Tibial artery (tissue), 4 donors: ENCODE measurements at regions not wholly inside any gene's neighbourhood (a gene's known extent, or its start where the extent isn't known, plus 50 kb on each side); places are given as distances from the start of the nearest gene placed in this dataset.
"Not testable (repeated sequence)": the region's sequence is repeated elsewhere in the genome, so short reads cannot be mapped to it uniquely, and the experiment has no call there.

Source experiments
- DNase-seq, 2 donors: peaks; one replicate each; pipeline ENCODE4 v3.0.0-alpha.2; 2019
- H3K27ac ChIP-seq, 2 donors: fragments of 200-600 bp; sonication (generic) in 1 of 2; 1 replicate in 1 of 2; 2 replicates in 1 of 2; pipeline ENCODE4 v1.5.1; 2018 to 2019; ENCODE audit warnings: mild to moderate bottlenecking in 1 of 2
- H3K27me3 ChIP-seq, 2 donors: fragments of 200-600 bp; sonication (generic) in 1 of 2; one replicate each; pipeline versions ENCODE4 v1.5.1 to v1.6.0; 2016 to 2019
- H3K36me3 ChIP-seq, 3 donors: fragments of 200-600 bp; sonication (generic) in 2 of 3; one replicate each; pipeline ENCODE4 v1.5.1; 2016 to 2019; ENCODE audit warnings: mild to moderate bottlenecking in 2 of 3
- H3K4me1 ChIP-seq, 4 donors: fragments of 200-600 bp; sonication (generic) in 2 of 4; 1 replicate in 3 of 4; 2 replicates in 1 of 4; pipeline ENCODE4 v1.5.1; 2016 to 2019
- H3K4me3 ChIP-seq, 2 donors: fragments of 200-600 bp; sonication (generic) in 1 of 2; 1 replicate in 1 of 2; 2 replicates in 1 of 2; pipeline ENCODE4 v1.5.1; 2018 to 2019; ENCODE audit warnings: mild to moderate bottlenecking in 2 of 2
- H3K9me3 ChIP-seq, 3 donors: fragments of 200-600 bp; sonication (generic) in 1 of 3; one replicate each; pipeline ENCODE4 v1.5.1; 2016 to 2019
- intact Hi-C: fragments of 100-400 bp; cut with DNase I; formaldehyde crosslinking; loops from one replicate; pipeline ENCODE4 v1.15.0; 2023; ENCODE audit warnings: low total_unique reads
- TF ChIP-seq, protein P1 (sequence below), 2 experiments: fragments of 200-600 bp in 1 of 2; fragments of 450-650 bp in 1 of 2; IDR thresholded peaks; one replicate each; pipeline ENCODE4 v1.5.1; 2017 to 2019; ENCODE audit warnings: antibody characterized with exemption in 2 of 2, mild to moderate bottlenecking in 1 of 2, moderate library complexity in 1 of 2

DNA sequence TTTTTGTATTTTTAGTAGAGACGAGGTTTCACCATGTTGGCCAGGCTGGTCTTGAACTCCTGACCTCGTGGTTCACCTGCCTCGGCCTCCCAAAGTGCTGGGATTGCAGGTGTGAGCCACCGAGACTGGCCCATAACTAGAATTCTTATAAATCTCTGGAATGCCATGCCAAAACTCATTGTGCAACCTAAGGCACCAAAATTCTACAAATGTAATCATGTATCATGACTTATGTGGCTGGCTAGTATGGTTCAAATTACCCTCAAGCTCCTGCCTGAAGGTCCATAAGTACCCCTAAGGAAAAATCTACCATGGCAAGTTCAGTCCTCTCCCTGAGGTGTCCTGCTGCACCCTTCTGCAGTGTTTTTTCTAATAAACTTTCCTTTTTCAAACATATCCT is 63.8 kb upstream of the CSF1 start:
- H3K4me1 ChIP-seq = no peaks in the 10 kb centered on the region
- DNase-seq = no peak
- intact Hi-C loops = no loop called here
- no peak overlapping the region for H3K27ac ChIP-seq
- TF ChIP-seq, protein P1, sequence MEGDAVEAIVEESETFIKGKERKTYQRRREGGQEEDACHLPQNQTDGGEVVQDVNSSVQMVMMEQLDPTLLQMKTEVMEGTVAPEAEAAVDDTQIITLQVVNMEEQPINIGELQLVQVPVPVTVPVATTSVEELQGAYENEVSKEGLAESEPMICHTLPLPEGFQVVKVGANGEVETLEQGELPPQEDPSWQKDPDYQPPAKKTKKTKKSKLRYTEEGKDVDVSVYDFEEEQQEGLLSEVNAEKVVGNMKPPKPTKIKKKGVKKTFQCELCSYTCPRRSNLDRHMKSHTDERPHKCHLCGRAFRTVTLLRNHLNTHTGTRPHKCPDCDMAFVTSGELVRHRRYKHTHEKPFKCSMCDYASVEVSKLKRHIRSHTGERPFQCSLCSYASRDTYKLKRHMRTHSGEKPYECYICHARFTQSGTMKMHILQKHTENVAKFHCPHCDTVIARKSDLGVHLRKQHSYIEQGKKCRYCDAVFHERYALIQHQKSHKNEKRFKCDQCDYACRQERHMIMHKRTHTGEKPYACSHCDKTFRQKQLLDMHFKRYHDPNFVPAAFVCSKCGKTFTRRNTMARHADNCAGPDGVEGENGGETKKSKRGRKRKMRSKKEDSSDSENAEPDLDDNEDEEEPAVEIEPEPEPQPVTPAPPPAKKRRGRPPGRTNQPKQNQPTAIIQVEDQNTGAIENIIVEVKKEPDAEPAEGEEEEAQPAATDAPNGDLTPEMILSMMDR (IDR thresholded peaks at IDR 0.05) = no peak
- no peak overlapping the region for H3K4me3 ChIP-seq
- no peaks in the 10 kb centered on the region for H3K9me3 ChIP-seq
- no peaks in the 10 kb centered on the region for H3K27me3 ChIP-seq
- no peaks in the 10 kb centered on the region for H3K36me3 ChIP-seq

DNA sequence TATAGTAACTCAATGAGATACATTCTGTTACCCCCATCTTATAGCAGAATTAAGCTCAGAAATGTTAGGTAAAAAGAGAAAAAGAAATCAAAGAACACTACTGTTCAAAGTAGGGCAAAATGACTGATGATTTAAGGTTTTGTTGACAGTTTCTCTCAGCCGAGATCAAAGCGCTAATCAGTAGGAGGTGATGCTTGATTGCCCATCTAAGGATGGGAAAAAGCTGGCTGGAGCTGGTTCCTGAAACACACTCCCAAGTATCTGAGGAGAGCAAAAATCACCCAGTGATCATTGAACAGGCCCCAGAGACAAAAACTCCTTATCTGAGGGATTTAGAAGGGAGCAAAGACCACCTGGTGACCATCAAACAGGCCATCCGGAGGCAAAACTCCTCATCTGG is 64.5 kb upstream of the CSF1 start:
- H3K9me3 ChIP-seq = no peaks in the 10 kb centered on the region
- no peaks in the 10 kb centered on the region for H3K36me3 ChIP-seq
- no peaks in the 10 kb centered on the region for H3K27me3 ChIP-seq
- TF ChIP-seq, protein P1 (IDR thresholded peaks at IDR 0.05) = no peak
- intact Hi-C loops = no loop called here
- H3K4me3 ChIP-seq = no peak overlapping the region
- DNase-seq = no peak
- no peaks in the 10 kb centered on the region for H3K4me1 ChIP-seq
- no peak overlapping the region for H3K27ac ChIP-seq

DNA sequence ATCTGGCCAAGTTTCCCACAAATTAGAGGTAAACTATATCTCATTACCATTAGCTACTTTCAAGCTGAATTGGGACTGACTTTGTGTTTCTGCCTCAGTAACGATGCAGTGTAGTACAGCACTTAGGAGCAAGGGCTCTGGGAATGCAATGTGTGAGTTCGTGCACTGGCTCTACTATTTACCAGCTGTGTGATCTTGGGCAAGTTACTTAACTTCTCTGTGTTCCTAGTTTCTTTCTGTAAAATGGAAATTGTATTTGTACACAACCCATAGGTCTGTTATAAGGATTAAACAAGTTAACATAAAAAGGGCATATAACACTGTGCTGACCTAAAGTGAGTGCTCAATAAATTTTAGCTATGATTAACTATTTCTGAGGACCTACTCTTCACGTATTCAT is 65.0 kb upstream of the CSF1 start:
- no peak for DNase-seq
- TF ChIP-seq, protein P1 (IDR thresholded peaks at IDR 0.05) = no peak
- no peaks in the 10 kb centered on the region for H3K4me1 ChIP-seq
- no peak overlapping the region for H3K4me3 ChIP-seq
- no peaks in the 10 kb centered on the region for H3K36me3 ChIP-seq
- intact Hi-C loops = no loop called here
- H3K9me3 ChIP-seq = no peaks in the 10 kb centered on the region
- no peak overlapping the region for H3K27ac ChIP-seq
- H3K27me3 ChIP-seq = no peaks in the 10 kb centered on the region

DNA sequence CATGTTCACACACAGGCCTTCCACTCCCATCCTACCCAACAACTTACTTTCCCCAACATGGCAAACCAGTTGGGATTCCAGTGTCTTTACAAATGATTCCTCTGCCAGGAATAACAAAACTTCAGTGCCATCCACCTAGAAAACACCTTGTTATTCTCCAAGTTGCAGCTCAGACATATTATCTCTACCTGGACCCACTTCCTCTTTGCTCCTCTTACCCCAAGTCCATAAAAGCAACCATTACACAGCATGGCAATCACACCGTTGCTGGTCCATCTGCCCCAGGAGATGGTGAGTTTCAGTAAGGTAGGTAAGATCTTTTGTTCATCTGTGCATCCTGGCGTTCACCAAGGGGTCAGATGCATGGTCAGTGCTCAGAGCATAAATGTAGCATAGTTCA is 66.0 kb upstream of the CSF1 start:
- no peaks in the 10 kb centered on the region for H3K36me3 ChIP-seq
- no peak overlapping the region for H3K27ac ChIP-seq
- no peaks in the 10 kb centered on the region for H3K9me3 ChIP-seq
- TF ChIP-seq, protein P1 (IDR thresholded peaks at IDR 0.05) = no peak
- intact Hi-C loops = no loop called here
- DNase-seq = no peak
- H3K27me3 ChIP-seq = no peaks in the 10 kb centered on the region
- H3K4me1 ChIP-seq = no peaks in the 10 kb centered on the region
- no peak overlapping the region for H3K4me3 ChIP-seq

DNA sequence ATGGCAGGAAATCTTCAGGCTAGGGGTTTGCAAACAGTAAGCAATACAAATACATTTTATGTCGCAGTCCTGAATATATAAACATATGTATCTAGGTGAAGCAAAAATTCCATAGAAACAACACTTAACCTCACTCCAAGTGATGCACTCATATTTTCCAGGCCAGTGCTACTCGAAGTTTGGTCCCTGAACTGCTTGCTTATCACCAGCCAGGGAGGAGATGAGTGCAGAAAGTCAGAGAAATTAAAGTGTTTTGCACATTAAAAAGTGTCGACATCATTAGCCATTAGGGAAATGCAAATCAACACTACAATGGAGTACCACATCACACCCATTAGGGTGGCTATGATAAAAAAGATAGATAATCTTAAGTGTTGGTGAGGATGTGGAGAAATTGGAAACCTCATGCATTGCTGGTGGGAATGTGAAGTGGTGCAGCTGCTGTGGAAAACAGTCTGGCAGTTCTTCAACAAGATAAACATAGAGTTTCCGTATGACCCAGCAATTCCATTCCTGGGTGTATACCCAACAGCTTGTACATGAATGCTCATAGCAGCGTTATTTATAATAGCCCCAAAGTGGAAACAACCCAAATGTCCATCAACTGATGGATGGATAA is 70.5 kb upstream of the CSF1 start:
- H3K27me3 ChIP-seq = no peaks in the 10 kb centered on the region
- H3K4me1 ChIP-seq = no peaks in the 10 kb centered on the region
- TF ChIP-seq, protein P1 (IDR thresholded peaks at IDR 0.05) = no peak
- H3K27ac ChIP-seq = no peak overlapping the region
- no peak for DNase-seq
- H3K9me3 ChIP-seq = no peaks in the 10 kb centered on the region
- no peak overlapping the region for H3K4me3 ChIP-seq
- intact Hi-C loops = no loop called here
- H3K36me3 ChIP-seq = no peaks in the 10 kb centered on the region

DNA sequence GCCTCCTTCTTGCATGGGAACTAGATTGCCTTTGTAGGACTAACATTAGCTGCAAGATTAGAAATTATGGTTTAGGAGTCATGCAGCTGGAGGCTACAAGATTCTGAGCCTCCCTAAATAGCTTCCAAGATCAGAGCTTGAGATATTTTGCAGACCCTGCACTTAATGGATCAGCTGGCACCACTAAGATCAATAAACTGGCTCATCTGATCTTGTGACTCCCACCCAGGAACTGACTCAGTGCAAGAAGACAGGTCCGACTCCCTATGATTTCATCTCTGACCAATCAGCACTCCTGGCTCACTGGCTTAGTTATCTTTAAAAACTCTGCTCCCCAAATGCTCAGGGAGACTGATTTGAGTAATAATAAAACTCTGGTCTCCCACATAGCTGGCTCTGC is 71.4 kb upstream of the CSF1 start:
- H3K27me3 ChIP-seq, H3K27ac ChIP-seq, H3K9me3 ChIP-seq, H3K36me3 ChIP-seq, intact Hi-C loops, DNase-seq, H3K4me3 ChIP-seq, H3K4me1 ChIP-seq: not testable (repeated sequence)
